Keratinocyte (primary cell): ENCODE measurements at regions not wholly inside any gene's neighbourhood (a gene's known extent, or its start where the extent isn't known, plus 50 kb on each side); places are given as distances from the start of the nearest gene placed in this dataset.

Experiments
- DNase-seq: peaks from one replicate; pipeline ENCODE4 v3.0.0-alpha.2; 2011; ENCODE audit warnings: low read depth, missing footprints, low spot score
- FAIRE-seq: peaks from 2 replicates; lab custom pipeline; 2011; peaks lifted over from hg19 to GRCh38; lab: Jason Lieb, UNC
- H2AFZ ChIP-seq: 2 replicates; pipeline ENCODE4 v1.6.0; 2012; ENCODE audit warnings: low read length, control low read depth, inconsistent platforms; ENCODE audit not compliant: control insufficient read depth
- H3K27ac ChIP-seq: 2 replicates; pipeline ENCODE4 v1.5.1; 2011; ENCODE audit warnings: low read length; ENCODE audit not compliant: control insufficient read depth, insufficient read depth
- H3K27me3 ChIP-seq: 3 replicates; pipeline ENCODE4 v1.6.0; 2011; ENCODE audit warnings: low read length; ENCODE audit not compliant: control insufficient read depth, insufficient read depth; ENCODE audit errors: extremely low read depth
- H3K36me3 ChIP-seq, 2 experiments: 2 replicates in 1 of 2; 3 replicates in 1 of 2; pipeline ENCODE4 v1.5.1; 2011; ENCODE audit warnings: low read length in 2 of 2, mild to moderate bottlenecking in 1 of 2; ENCODE audit not compliant: control insufficient read depth in 2 of 2, insufficient read depth in 2 of 2; ENCODE audit errors: extremely low read depth in 1 of 2
- H3K4me1 ChIP-seq: 3 replicates; pipeline ENCODE4 v1.5.1; 2011; ENCODE audit warnings: low read length; ENCODE audit not compliant: control insufficient read depth, insufficient read depth; ENCODE audit errors: extremely low read depth
- H3K4me2 ChIP-seq: 3 replicates; pipeline ENCODE4 v1.6.0; 2011; ENCODE audit warnings: low read depth, low read length; ENCODE audit not compliant: control insufficient read depth, insufficient read depth; ENCODE audit errors: extremely low read depth
- H3K4me3 ChIP-seq, 3 experiments: fragments of 200-600 bp in 1 of 3; sonication (generic) in 1 of 3; 2 replicates in 2 of 3; 3 replicates in 1 of 3; pipeline ENCODE4 v1.5.1; 2011 to 2016; ENCODE audit warnings: low read length in 3 of 3, mild to moderate bottlenecking in 3 of 3, control low read depth in 2 of 3, inconsistent platforms in 1 of 3, low read depth in 1 of 3, mixed read lengths in 1 of 3, mixed run types in 1 of 3, moderate library complexity in 1 of 3; ENCODE audit not compliant: control insufficient read depth in 2 of 3, insufficient read depth in 2 of 3; ENCODE audit errors: extremely low read depth in 1 of 3
- H3K79me2 ChIP-seq: 2 replicates; pipeline ENCODE4 v1.6.0; 2012; ENCODE audit warnings: low read length; ENCODE audit not compliant: control insufficient read depth, insufficient read depth
- H3K9ac ChIP-seq: 3 replicates; pipeline ENCODE4 v1.6.0; 2011; ENCODE audit warnings: low read length; ENCODE audit not compliant: control insufficient read depth, insufficient read depth; ENCODE audit errors: extremely low read depth
- H3K9me1 ChIP-seq: 3 replicates; pipeline ENCODE4 v1.6.0; 2011; ENCODE audit warnings: low read length; ENCODE audit not compliant: control insufficient read depth, insufficient read depth; ENCODE audit errors: extremely low read depth
- H3K9me3 ChIP-seq: 2 replicates; pipeline ENCODE4 v1.5.1; 2012; ENCODE audit warnings: low read depth, low read length; ENCODE audit not compliant: control insufficient read depth
- H4K20me1 ChIP-seq: 3 replicates; pipeline ENCODE4 v1.6.0; 2011; ENCODE audit warnings: low read length; ENCODE audit not compliant: control insufficient read depth, insufficient read depth; ENCODE audit errors: extremely low read depth
- CTCF ChIP-seq, 3 experiments: IDR thresholded peaks in 1 of 3; conservative IDR thresholded peaks in 1 of 3; optimal IDR thresholded peaks in 1 of 3; 2 replicates in 2 of 3; 3 replicates in 1 of 3; pipeline versions ENCODE3 to v1.5.1; 2011; ENCODE audit warnings: low read length in 3 of 3, mild to moderate bottlenecking in 3 of 3, moderate library complexity in 2 of 3, control low read depth in 1 of 3, inconsistent platforms in 1 of 3; ENCODE audit not compliant: insufficient read depth in 2 of 3; ENCODE audit errors: extremely low read depth in 1 of 3
- EZH2 ChIP-seq: IDR thresholded peaks from one replicate; pipeline ENCODE4 v1.6.1; 2012; ENCODE audit warnings: inconsistent platforms, mild to moderate bottlenecking, low read length, moderate library complexity
- dilution Hi-C: fragments of 300-500 bp; cut with MboI; formaldehyde crosslinking; loops from one replicate; pipeline ENCODE4 v1.7.0; 2020; ENCODE audit warnings: low sequenced_read_pairs; ENCODE audit not compliant: extremely low pct_ligation_motif_present

DNA sequence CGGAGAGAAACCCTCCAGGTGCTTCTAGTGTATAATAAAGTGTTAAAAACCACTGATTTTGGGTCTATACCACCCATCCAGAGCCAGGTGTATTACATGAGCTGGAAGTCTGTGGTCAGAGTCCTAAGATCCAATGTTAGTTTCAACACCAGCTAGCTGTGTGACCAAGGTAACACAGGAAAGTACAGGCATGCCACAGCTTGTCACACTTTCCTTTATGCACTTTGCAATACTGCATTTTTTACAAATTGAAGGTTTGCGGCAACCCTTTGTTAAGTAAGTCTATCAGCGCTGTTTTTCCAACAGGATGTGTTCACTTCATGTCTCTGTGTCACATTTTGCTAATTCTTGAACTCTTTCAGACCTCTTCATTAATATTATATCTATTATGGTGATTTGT is 201.3 kb upstream of the PRICKLE2 start:
- no peak overlapping the region for H2AFZ ChIP-seq
- dilution Hi-C loops = no loop called here
- no peaks in the 10 kb centered on the region for H4K20me1 ChIP-seq
- peaks cover 2% of the 10 kb centered on the region for H3K9me3 ChIP-seq
- H3K27ac ChIP-seq = no peak overlapping the region
- peak overlapping the region; percentile 4 for H3K4me2 ChIP-seq
- no peaks in the 10 kb centered on the region for H3K27me3 ChIP-seq
- FAIRE-seq (peak; percentile 67), DNase-seq (no peak)
- no peak overlapping the region for H3K4me3 ChIP-seq
- H3K9me1 ChIP-seq = no peaks in the 10 kb centered on the region
- no peak for TF ChIP-seq EZH2
- TF ChIP-seq CTCF (optimal IDR thresholded peaks at IDR 0.05 in 1 of 3, IDR thresholded peaks at IDR 0.05 in 1 of 3, conservative IDR thresholded peaks at IDR 0.05 in 1 of 3; ENCODE audit: extremely low read depth in 1 of 3, insufficient read depth in 2 of 3, low read length in 3 of 3) = no peak
- no peak overlapping the region for H3K9ac ChIP-seq
- no peaks in the 10 kb centered on the region for H3K36me3 ChIP-seq
- H3K4me1 ChIP-seq = peaks cover 9% of the 10 kb centered on the region
- no peaks in the 10 kb centered on the region for H3K79me2 ChIP-seq

DNA sequence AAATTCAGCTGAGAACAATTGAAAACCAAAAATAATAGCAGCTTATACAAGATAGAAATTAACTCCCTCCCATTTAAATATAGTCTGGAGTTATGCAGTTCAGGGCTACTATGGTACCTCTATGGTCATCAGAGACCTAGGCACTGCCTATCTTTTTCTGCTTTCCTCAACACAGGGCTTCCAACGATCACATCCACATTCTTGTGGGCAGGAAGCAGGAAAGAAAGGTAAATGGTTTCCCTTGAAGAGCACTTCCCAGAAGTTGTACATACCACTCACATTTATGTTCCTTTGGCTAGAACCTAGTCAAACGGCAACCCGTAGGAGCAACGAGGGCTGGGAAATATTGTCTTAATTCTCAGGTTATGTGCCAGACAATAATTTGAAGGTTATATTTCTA is 197.7 kb upstream of the PRICKLE2 start:
- Histone ChIP-seq H2AFZ (no peak overlapping the region), H3K9ac (no peak overlapping the region), H3K27me3 (no peaks in the 10 kb centered on the region), H3K4me1 (peaks cover 9% of the 10 kb centered on the region), H3K9me3 (no peaks in the 10 kb centered on the region), H3K79me2 (no peaks in the 10 kb centered on the region), H3K4me2 (no peak overlapping the region), H4K20me1 (no peaks in the 10 kb centered on the region), H3K27ac (no peak overlapping the region), H3K36me3 (no peaks in the 10 kb centered on the region), H3K4me3 (no peak overlapping the region), H3K9me1 (no peaks in the 10 kb centered on the region)
- FAIRE-seq (no peak), DNase-seq (no peak)
- dilution Hi-C loops = no loop called here
- TF ChIP-seq CTCF (optimal IDR thresholded peaks at IDR 0.05 in 1 of 3, IDR thresholded peaks at IDR 0.05 in 1 of 3, conservative IDR thresholded peaks at IDR 0.05 in 1 of 3; ENCODE audit: extremely low read depth in 1 of 3, insufficient read depth in 2 of 3, low read length in 3 of 3) (no peak), EZH2 (no peak)
